ENCODE measurements at regions not wholly inside any gene's neighbourhood (a gene's known extent, or its start where the extent isn't known, plus 50 kb on each side); places are given as distances from the start of the nearest gene placed in this dataset.
"Not testable (repeated sequence)": the region's sequence is repeated elsewhere in the genome, so short reads cannot be mapped to it uniquely, and the experiment has no call there.

- DNase-seq, result no peak
These were observed 59.2 kb downstream of the C9orf50 start for GRCh38 chr9:129561594-129562281.

DNA sequence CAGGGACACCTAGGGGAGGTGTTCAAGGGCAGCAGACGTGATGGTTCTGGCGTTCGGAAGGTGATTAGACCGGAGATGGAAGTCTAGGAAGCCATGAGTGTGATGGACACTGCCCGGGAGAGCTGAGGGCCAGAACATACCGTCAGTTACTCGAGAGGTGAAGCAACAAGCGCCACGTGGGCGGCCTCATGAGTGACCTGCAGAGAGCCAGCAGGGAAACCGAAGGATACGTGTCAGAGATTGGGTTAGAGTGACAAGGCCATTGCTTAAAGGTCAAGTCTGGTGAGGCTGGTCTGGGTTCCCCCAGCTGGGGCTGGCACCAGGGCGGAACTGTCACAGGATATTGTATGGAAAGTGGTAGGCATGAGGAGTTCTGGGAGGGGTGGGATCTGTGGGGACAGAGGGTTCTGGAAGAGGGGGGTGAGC is 60.0 kb downstream of the C9orf50 start:
- DNase-seq, result no peak

DNA sequence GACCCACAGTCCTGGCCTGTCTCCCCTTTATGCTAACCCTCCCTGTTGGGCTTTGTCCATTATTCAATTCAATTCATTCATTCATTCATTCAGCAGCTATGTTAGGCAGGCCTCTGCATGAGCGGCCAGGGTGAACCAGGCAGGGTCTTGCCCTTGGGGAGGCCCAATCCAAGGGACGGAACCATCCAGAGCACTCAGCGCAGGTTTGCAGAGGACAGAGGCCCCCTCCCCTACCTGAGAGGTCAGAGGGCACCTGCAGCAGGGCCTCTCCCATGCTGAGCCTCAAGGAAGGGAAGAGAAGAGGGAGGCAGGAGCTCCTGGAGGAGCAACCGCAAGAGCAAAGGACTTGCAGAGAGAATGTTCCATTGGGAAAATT is 61.4 kb downstream of the C9orf50 start:
- no peak for DNase-seq

DNA sequence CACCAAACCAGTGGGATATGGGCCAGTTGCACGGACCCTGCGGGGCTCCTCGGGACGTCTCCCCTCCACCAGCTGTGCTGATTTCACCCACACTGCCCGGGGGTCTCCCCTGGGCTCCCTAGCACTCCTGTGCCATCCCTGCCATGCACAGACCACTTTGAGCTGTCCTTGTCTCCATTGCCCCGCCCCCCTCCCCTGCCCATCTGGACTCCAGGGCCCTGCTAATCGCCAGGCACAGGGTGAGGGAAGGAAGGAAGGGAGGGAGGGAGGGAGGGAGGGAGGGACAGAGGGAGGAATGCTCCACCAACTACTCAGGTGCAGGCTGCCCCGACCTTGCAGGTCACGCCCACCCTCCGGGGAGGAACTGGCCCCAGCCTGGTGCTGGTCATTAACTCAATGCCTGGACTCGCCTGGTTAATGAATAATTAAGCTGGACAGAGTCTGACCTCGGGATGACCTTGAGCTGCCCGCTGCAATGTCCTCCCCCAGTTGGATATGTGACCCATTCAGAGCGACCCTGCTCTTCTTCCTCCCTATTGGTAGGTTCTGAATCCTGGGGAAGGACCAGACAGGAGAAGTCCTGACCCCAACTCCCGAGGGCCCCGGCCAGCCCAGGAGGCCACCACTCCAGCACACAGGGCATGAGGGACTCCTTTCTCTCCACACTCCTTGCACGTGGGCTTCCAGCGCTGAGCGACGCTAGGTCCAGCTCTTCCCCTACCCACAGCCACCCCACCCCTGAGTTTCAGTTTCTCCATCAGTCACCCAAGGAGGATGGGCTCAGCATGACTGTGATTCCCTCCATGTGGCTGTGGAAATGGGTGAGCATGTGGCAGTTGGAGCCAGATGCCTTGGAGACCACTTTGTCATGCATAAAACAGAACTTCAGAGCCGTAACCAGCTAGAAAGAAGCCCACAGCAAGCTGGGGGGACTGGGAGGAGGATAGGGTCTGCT is 62.1 kb downstream of the C9orf50 start:
- DNase-seq, result no peak

GRCh38 chr9:129558063-129558550 is 62.8 kb downstream of the C9orf50 start:
- no peak for DNase-seq

DNA sequence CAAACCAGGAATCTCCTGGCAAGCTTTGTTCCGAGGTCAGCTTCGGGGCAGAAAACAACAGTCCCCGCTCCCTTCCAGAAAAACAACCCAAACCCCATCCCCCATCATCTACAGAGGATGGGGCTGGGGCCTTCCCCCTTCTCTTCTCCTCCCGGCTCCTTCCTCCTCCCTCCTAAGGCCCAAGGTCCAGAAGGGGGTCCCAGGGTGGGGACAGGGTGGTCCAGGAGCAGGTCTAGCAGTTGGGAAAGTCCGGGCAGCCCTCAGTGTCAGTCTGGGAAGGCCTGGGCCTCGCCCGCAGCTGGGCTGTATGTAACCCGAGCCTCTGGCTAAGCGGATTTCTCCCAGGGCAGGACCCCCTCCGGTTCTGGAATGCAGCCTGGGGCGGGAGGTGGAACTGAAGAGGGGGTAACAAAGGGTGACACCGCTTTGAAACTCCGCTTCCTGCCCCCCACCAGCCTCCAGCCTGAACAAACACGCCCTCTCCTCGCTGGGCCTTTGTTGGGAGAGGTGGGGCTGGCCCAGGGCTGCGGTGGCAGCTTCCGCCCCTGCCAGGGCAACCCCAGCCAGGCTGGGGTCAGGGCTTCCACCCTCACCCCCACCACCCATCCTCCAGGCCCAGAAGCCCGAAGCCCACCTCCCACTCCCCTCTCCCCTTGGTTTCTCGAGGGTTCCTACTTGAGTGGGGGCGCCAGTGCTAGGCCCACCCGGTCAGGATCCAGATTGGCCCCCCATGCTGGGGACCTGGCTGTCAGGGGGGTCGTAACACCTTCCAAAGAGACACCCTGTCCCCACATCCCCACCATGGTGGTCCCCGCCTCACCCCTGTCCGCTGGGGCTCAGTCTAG is 63.5 kb downstream of the C9orf50 start:
- DNase-seq, result no peak

- no peak for DNase-seq
These were observed 64.3 kb downstream of the C9orf50 start for GRCh38 chr9:129556491-129557191.

GRCh38 chr9:129555512-129556215 is 65.2 kb downstream of the C9orf50 start:
- DNase-seq, result no peak

- no peak for DNase-seq
These were observed 66.3 kb downstream of the C9orf50 start for GRCh38 chr9:129554649-129555048.

DNA sequence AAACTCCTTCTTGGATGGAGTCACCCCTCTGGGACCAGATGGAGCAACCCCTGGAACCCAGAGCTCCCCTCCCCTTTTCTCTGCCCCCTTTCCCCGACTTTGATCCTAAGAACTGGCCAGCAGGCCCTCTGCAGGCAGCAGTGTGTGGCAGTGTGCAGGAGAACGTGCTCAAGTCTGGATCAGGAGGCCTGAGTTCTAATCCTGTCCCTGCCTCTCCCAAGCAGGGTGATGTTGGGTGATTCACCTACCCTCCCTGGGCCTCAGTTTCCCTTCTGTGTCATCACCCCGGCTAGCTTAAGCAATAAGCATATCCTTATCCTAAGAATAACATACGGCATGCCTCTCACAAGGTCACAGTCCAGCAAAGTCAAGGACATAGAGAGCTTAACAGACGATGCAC is 67.6 kb downstream of the C9orf50 start:
- no peak for DNase-seq

DNA sequence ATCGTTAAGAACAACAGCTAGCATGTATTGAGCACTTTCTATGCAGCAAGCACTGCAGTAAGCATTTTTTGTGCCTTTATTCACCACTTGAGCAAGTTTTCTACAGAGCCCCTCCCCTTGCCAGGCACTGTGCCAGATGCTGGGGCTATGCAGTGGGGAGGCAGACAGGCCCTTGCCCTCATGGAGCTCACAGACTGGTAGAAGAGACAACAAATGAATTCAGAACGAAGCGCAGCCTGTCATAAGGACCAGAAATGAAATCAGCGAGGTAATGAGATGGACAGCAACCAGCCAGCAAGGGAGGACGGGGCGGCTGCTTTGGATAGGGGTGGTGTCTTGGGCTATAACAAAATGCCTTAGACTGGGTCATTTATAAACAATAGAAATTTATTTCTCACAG is 68.8 kb downstream of the C9orf50 start:
- DNase-seq, result no peak

DNA sequence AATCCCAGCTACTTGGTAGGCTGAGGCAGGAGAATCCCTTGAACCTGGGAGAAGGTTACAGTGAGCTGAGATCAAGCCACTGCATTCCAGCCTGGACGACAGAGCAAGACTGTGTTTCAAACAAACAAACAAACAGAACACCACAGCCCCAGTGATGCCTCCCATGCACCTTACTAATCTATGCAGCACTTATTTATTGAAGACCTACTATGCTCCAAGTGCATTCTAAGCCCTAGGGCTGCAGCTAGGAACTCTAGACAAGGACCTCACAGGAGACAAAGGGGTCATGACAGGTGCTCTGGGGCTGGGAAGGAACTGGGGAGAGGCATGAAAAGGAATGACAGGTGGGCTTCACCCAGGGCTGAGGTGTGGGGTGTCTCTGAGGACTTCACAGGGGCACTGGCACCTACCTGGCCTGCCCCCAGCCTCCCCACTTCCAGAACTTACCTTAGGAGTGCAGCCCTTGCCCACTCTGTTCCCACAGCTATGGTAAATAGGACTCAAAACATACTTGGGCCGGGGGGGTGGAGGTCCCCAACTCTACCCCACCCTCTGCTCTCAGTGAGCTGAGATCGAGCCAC is 69.4 kb downstream of the C9orf50 start:
- no peak for DNase-seq

DNA sequence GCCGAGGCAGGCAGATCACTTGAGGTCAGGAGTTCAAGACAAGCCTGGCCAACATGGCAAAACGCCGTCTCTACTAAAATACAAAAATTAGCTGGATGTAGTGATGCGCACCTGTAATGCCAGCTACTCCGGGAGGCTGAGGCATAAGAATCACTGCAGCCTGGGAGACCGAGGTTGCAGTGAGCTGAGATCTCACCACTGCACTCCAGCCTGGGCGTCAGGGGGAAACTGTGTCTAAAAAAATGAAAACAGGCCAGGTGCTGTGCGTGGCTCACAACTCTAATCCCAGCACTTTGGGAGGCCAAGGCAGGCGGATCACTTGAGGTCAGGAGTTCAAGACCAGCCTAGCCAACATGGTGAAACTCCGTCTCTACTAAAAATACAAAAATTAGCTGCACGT is 69.9 kb downstream of the C9orf50 start:
- not testable (repeated sequence) for DNase-seq

DNA sequence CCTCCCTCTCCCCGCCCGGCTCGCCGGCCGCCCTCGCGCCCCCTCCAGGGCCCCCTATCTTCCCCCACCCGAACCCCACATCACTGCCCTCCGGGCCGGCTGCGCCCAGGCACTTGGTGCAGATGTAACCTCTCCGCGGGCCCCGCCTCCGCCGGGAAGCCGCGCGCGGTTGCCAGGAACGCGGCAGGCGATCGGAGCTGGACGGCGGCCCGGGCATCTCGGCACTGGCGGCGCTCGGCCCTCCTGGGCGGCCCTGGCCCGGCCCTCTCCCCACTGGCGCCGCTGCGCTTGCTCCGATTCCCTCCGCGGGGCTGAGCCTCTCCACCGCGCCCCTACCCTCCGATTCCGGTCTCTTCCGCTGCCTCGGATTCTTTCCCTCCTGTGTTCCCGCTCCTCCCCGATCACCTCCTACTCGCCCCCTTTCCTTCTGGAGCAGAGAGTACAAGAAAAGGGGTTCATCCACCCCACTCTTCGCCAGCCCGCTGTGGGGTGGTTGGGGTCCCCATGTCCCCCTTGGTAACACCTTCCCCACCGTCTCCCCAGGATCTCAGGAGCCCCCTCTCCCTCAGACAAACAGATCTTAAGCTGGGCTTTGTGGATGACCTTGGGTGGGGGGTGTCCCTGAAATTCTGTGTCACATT is 70.6 kb downstream of the C9orf50 start:
- no peak for DNase-seq

GRCh38 chr9:129549684-129550083 is 71.2 kb downstream of the C9orf50 start:
- no peak for DNase-seq

DNA sequence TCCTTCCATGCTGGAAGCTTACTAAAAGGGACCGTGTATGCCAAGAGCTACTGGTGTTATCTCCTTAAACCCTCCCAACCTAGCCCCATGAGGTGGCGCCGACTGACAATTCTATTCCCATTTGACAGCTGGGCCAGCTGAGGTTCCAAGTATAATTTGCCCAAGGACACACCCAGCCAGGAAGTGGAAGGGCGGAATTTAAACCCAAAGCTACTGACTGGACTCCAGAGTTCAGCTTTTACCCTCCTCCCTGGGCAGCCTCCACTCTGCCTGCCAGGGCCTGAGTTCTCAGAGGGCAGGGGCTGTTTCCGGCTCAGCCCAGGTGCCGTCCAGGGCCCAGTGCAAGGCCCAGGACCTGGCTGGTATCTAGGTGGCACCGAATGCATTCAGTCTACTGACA is 71.8 kb downstream of the C9orf50 start:
- DNase-seq, result no peak

DNA sequence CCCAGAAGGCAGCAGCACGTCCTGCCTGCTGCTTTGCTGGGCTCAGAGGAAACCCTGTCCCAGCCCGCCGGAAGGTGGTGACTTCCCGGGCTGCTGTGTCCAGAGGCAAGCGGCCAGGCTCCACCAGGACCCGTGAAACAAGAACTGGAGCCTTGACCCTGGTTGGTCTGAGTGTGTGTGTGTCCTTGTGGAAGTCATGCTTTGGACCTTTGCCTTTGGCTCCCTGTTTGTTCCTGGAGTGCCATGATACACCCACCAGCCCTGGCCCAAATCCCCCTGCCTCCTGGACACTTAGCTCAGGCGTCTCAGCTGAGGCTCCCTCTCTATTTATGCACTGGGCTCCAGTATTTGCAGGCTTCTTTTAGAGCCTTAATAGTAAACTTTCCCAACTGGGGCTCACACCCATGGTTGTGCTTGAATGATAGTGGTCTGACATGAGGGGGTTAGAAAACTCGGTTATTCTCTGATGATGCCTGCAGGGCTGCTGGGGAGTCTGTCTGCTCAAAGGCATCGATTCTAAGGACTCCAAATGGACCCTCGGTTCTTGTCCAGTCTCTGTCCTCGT is 72.2 kb downstream of the C9orf50 start:
- DNase-seq, result no peak

DNA sequence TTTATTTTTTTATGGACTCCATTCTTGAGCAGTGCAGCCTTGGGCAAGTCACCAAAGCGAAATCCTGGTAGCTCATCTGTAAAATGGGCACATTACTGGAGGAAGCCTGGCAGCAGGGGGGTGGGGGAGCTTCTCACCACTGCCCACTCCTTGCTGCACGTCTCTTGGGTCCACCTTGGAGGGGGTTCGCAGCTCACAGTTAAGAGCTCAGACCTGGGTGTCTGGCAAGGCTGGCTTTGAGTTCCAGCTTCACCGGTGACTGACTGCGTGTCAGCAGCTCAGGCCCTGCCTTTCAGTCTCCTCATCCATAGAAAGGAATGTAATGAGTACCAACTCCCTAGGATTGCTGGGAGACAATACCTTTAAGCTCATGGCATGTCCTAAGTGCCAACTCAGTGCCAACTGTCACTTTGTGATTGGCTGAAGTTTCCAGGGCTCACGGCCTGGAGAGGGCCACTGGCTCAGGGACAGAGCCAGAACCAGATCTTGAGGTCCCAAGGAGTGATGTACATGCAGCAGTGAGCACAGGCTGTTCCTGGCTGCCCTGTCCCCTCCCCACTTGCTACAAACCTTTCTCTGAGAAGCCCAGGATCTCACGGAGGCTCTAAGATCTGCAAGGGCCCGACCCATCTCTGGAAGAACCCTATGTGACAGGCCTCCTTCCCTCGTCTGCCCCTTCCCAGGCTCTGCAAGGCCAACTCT is 72.9 kb downstream of the C9orf50 start:
- DNase-seq, result no peak

DNA sequence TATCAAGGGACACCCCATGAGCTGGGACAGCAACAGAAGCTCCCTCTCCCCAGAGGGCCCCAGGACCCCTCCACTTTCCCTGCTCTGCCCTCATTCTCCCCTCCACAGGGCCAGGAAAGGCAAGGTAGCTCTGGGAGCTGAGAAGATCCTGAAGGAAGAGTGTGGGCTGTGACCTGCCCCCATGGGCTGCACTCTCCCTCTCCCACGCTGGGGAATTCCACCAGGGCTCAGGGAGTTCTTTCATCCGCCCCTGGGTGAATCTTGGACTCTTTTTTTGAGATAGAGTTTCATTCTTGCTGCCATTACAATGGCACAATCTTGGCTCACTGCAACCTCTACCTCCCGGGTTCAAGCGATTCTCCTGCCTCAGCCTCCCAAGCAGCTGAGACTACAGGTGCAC is 73.8 kb downstream of the C9orf50 start:
- DNase-seq, result no peak

GRCh38 chr9:129545876-129546275 is 75.0 kb downstream of the C9orf50 start:
- DNase-seq, result not testable (repeated sequence)

Data from activated CD4-positive, alpha-beta T cell treated with anti-CD3 and anti-CD28 coated beads, Interleukin-2, Interleukin-6, amounts not matched to agents 100 ng/mL and 50 ng/mL, durations not matched to agents 16 hours and 8 hours (primary cell).